IMR-90 (cell line): ENCODE measurements at regions not wholly inside any gene's neighbourhood (a gene's known extent, or its start where the extent isn't known, plus 50 kb on each side); places are given as distances from the start of the nearest gene placed in this dataset.
"Not testable (repeated sequence)": the region's sequence is repeated elsewhere in the genome, so short reads cannot be mapped to it uniquely, and the experiment has no call there.

Experiments
- ATAC-seq: fragments of 200-7000 bp; cut with Tn5 transposase; 2 replicates; pipeline ENCODE4 v1.9.1; 2020; ENCODE audit warnings: low read depth, mild to moderate bottlenecking, moderate library complexity
- BruUV-seq: library from RNA; stranded (reverse); fragments of 400-500 nt; replicated peaks from 2 replicates; lab custom pipeline; 2021; lab: Mats Ljungman, UMichigan
- CTCF ChIA-PET: fragments of 300-600 bp; formaldehyde crosslinking; extraction: SDS; loops from one replicate; lab custom pipeline; 2021; ENCODE audit warnings: antibody characterized with exemption; lab: Yijun Ruan, JAX
- POLR2A ChIA-PET: fragments of 300-600 bp; sonication (Branson Sonifier 250); formaldehyde crosslinking; loops from one replicate; lab custom pipeline; 2022; ENCODE audit warnings: antibody characterized with exemption; ENCODE audit not compliant: unreplicated experiment; lab: Charles Lee
- DNase-seq: peaks from one replicate; pipeline ENCODE4 v3.0.0; 2013
- H2AFZ ChIP-seq: replicated peaks from 2 replicates; pipeline ENCODE3; 2013; ENCODE audit warnings: low read length, mild to moderate bottlenecking; ENCODE audit not compliant: poor library complexity
- H2AK5ac ChIP-seq: 2 replicates; pipeline ENCODE4 v1.6.1; 2013; ENCODE audit warnings: low read depth, low read length, inconsistent platforms
- H2AK9ac ChIP-seq: replicated peaks from 2 replicates; pipeline ENCODE3; 2013; ENCODE audit warnings: mild to moderate bottlenecking, low read depth, low read length, moderate library complexity; ENCODE audit not compliant: poor library complexity
- H2BK120ac ChIP-seq: 2 replicates; pipeline ENCODE4 v1.6.1; 2013; ENCODE audit warnings: low read depth, low read length, inconsistent platforms
- H2BK15ac ChIP-seq: 3 replicates; pipeline ENCODE4 v1.6.1; 2013; ENCODE audit warnings: low read depth, low read length, inconsistent platforms
- H2BK20ac ChIP-seq: 2 replicates; pipeline ENCODE4 v1.6.1; 2013; ENCODE audit warnings: low read depth, mild to moderate bottlenecking, inconsistent platforms, low read length, moderate library complexity
- H2BK5ac ChIP-seq: 2 replicates; pipeline ENCODE4 v1.6.1; 2013; ENCODE audit warnings: mild to moderate bottlenecking, low read depth, low read length, inconsistent platforms; ENCODE audit not compliant: poor library complexity, severe bottlenecking
- H3K14ac ChIP-seq: replicated peaks from 2 replicates; pipeline ENCODE4 v1.6.1; 2013; ENCODE audit warnings: low read depth, low read length, inconsistent platforms
- H3K18ac ChIP-seq: 2 replicates; pipeline ENCODE4 v1.6.1; 2013; ENCODE audit warnings: low read depth, low read length, control low read depth
- H3K23ac ChIP-seq: 2 replicates; pipeline ENCODE4 v1.6.1; 2013; ENCODE audit warnings: low read depth, low read length, inconsistent platforms
- H3K27ac ChIP-seq: 2 replicates; pipeline ENCODE4 v1.5.1; 2013; ENCODE audit warnings: mild to moderate bottlenecking, control low read depth, low read length; ENCODE audit not compliant: insufficient read depth
- H3K27me3 ChIP-seq: 2 replicates; pipeline ENCODE4 v1.6.1; 2013; ENCODE audit warnings: low read length; ENCODE audit not compliant: control insufficient read depth, insufficient read depth
- H3K36me3 ChIP-seq: 2 replicates; pipeline ENCODE4 v1.6.1; 2013; ENCODE audit warnings: low read length, mixed read lengths; ENCODE audit not compliant: control insufficient read depth, insufficient read depth
- H3K4ac ChIP-seq: 2 replicates; pipeline ENCODE4 v1.6.1; 2013; ENCODE audit warnings: low read depth, low read length, inconsistent platforms
- H3K4me1 ChIP-seq: 2 replicates; pipeline ENCODE4 v1.6.1; 2013; ENCODE audit warnings: low read length, mixed read lengths; ENCODE audit not compliant: control insufficient read depth, insufficient read depth
- H3K4me2 ChIP-seq: 2 replicates; pipeline ENCODE4 v1.6.1; 2013; ENCODE audit warnings: low read depth, mild to moderate bottlenecking, control low read depth, low read length, moderate library complexity
- H3K4me3 ChIP-seq: 2 replicates; pipeline ENCODE4 v1.5.1; 2013; ENCODE audit warnings: low read depth, mild to moderate bottlenecking, control low read depth, low read length, moderate library complexity; ENCODE audit not compliant: insufficient read depth
- H3K56ac ChIP-seq: 2 replicates; pipeline ENCODE4 v1.6.1; 2013; ENCODE audit warnings: low read length, inconsistent platforms; ENCODE audit not compliant: insufficient read depth; ENCODE audit errors: extremely low read depth
- H3K79me1 ChIP-seq, 2 experiments: 2 replicates each; pipeline ENCODE4 v1.6.1; 2013; ENCODE audit warnings: low read length in 2 of 2, inconsistent platforms in 1 of 2, low read depth in 1 of 2
- H3K9ac ChIP-seq: 2 replicates; pipeline ENCODE4 v1.6.1; 2013; ENCODE audit warnings: low read depth, low read length, control low read depth
- H3K9me1 ChIP-seq: 2 replicates; pipeline ENCODE4 v1.6.1; 2013; ENCODE audit warnings: low read length, inconsistent platforms; ENCODE audit not compliant: insufficient read depth
- H3K9me3 ChIP-seq: 2 replicates; pipeline ENCODE4 v1.6.1; 2013; ENCODE audit warnings: low read length; ENCODE audit not compliant: control insufficient read depth, insufficient read depth
- H4K20me1 ChIP-seq: 2 replicates; pipeline ENCODE4 v1.6.1; 2013; ENCODE audit warnings: low read length, inconsistent platforms; ENCODE audit not compliant: insufficient read depth
- H4K5ac ChIP-seq: 2 replicates; pipeline ENCODE4 v1.6.1; 2013; ENCODE audit warnings: mild to moderate bottlenecking, low read depth, low read length, control low read depth
- H4K8ac ChIP-seq, 2 experiments: 2 replicates each; pipeline ENCODE4 v1.6.1; 2013; ENCODE audit warnings: low read depth in 2 of 2, low read length in 2 of 2, control low read depth in 1 of 2, inconsistent platforms in 1 of 2
- H4K91ac ChIP-seq: 2 replicates; pipeline ENCODE4 v1.6.1; 2013; ENCODE audit warnings: low read depth, low read length, inconsistent platforms; ENCODE audit not compliant: insufficient read depth
- WGBS, 2 experiments: methylation state at CpG; one replicate each; pipeline versions ENCODE4 v1.1.5 to v1.1.7; 2013; ENCODE audit warnings: missing lambda C conversion rate in 2 of 2; ENCODE audit not compliant: insufficient read length in 1 of 2; ENCODE audit errors: extremely low coverage in 2 of 2; 5-methylcytosine and 5-hydroxymethylcytosine counted together
- dilution Hi-C: fragments of 300-500 bp; cut with HindIII; formaldehyde crosslinking; loops from one replicate; pipeline ENCODE4 v1.14.3; 2018; ENCODE audit warnings: low sequenced_read_pairs; ENCODE audit not compliant: unreplicated experiment
- in situ Hi-C: fragments of 300-500 bp; cut with MboI; formaldehyde crosslinking; loops from 3 replicates; pipeline ENCODE4 v1.14.3; 2019; ENCODE audit warnings: low sequenced_read_pairs, inconsistent platforms, mixed read lengths
- intact Hi-C: fragments of 100-400 bp; cut with micrococcal nuclease; formaldehyde crosslinking; loops from 2 replicates; pipeline ENCODE4 v1.10.0; 2022

GRCh38 chr21:6120863-6121262 lies 4400.5 kb upstream of the TPTE start:
- H3K9me3 ChIP-seq, H2AFZ ChIP-seq, H3K36me3 ChIP-seq, in situ Hi-C loops, H2BK5ac ChIP-seq, H2AK5ac ChIP-seq, H4K8ac ChIP-seq, H3K27ac ChIP-seq, H2BK20ac ChIP-seq, H2BK15ac ChIP-seq, H3K56ac ChIP-seq, H3K4me3 ChIP-seq, H4K91ac ChIP-seq, dilution Hi-C loops, H3K79me1 ChIP-seq, ATAC-seq, CTCF ChIA-PET, DNase-seq, H3K4me1 ChIP-seq, H3K18ac ChIP-seq, H2AK9ac ChIP-seq, H3K4ac ChIP-seq, H2BK120ac ChIP-seq, intact Hi-C loops, H3K4me2 ChIP-seq, H3K9me1 ChIP-seq, H3K27me3 ChIP-seq, H3K14ac ChIP-seq, H3K23ac ChIP-seq, BruUV-seq, H4K5ac ChIP-seq, H3K9ac ChIP-seq, POLR2A ChIA-PET, H4K20me1 ChIP-seq: not testable (repeated sequence)
- WGBS, 2 experiments: no CpG with 5 or more reads among the region's 28 CpGs

- POLR2A ChIA-PET, dilution Hi-C loops, H2BK20ac ChIP-seq, H3K79me1 ChIP-seq, H3K27ac ChIP-seq, H3K4me3 ChIP-seq, ATAC-seq, DNase-seq, in situ Hi-C loops, H4K91ac ChIP-seq, H2BK120ac ChIP-seq, H3K9ac ChIP-seq, H3K9me1 ChIP-seq, H4K8ac ChIP-seq, H2BK5ac ChIP-seq, H4K20me1 ChIP-seq, H3K4ac ChIP-seq, H3K4me2 ChIP-seq, H3K23ac ChIP-seq, H2BK15ac ChIP-seq, H3K9me3 ChIP-seq, CTCF ChIA-PET, H3K14ac ChIP-seq, H3K4me1 ChIP-seq, BruUV-seq, H4K5ac ChIP-seq, H3K56ac ChIP-seq, H2AK5ac ChIP-seq, H3K27me3 ChIP-seq, H3K18ac ChIP-seq, H3K36me3 ChIP-seq, intact Hi-C loops, H2AFZ ChIP-seq, H2AK9ac ChIP-seq: not testable (repeated sequence)
- no CpG with 5 or more reads among the region's 13 CpGs for WGBS, 2 experiments
These were observed 4398.8 kb upstream of the TPTE start for GRCh38 chr21:6122629-6123028.
